BJ (cell line): ENCODE measurements at regions not wholly inside any gene's neighbourhood (a gene's known extent, or its start where the extent isn't known, plus 50 kb on each side); places are given as distances from the start of the nearest gene placed in this dataset.

Experiments used
- CTCF ChIA-PET: fragments of 350-600 bp; formaldehyde crosslinking; extraction: SDS; loops from one replicate; lab custom pipeline; 2021; ENCODE audit warnings: antibody characterized with exemption, inconsistent platforms; lab: Yijun Ruan, JAX
- POLR2A ChIA-PET: fragments of 300-600 bp; sonication (Branson Sonifier 250); formaldehyde crosslinking; extraction: SDS; loops from one replicate; lab custom pipeline; 2021; ENCODE audit warnings: antibody characterized with exemption; lab: Charles Lee
- DNase-seq: peaks from one replicate; pipeline ENCODE4 v3.0.0-alpha.2; 2011; ENCODE audit warnings: low read depth
- H3K27me3 ChIP-seq: 2 replicates; pipeline ENCODE4 v1.6.0; 2011; ENCODE audit warnings: low read length; ENCODE audit not compliant: control insufficient read depth, insufficient read depth
- H3K36me3 ChIP-seq: 2 replicates; pipeline ENCODE4 v1.5.1; 2011; ENCODE audit warnings: low read length; ENCODE audit not compliant: control insufficient read depth, insufficient read depth
- H3K4me3 ChIP-seq: 2 replicates; pipeline ENCODE4 v1.5.1; 2011; ENCODE audit warnings: low read depth, mild to moderate bottlenecking, control low read depth, low read length
- TF ChIP-seq, protein P1 (sequence below): IDR thresholded peaks from 2 replicates; pipeline ENCODE4 v1.5.1; 2011; ENCODE audit warnings: low read depth, mild to moderate bottlenecking, control low read depth, inconsistent platforms, low read length, moderate library complexity; ENCODE audit not compliant: insufficient read depth

DNA sequence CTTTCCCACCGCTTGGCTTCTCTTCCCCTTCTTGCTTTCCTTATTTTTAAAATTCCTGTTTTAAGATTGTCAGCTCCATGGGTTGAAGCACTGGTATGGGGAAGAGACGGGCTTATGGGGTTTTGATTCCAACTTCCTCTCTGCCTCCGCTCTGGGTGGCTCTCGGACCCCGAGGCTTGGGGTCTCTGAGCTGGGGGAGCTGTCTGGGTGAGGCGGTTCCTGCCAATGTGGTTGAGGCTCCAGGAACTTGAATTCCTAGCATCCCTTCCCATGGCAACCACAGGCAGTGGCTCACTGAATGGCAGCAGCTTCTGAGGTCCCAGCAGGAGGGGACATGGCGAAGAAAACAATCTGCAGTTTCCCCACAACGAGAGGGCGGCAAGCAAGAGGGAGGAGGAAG lies 83.1 kb upstream of the C1orf174 start:
- DNase-seq, result no peak
- no peak overlapping the region for H3K4me3 ChIP-seq
- no peaks in the 10 kb centered on the region for H3K36me3 ChIP-seq
- TF ChIP-seq, protein P1, sequence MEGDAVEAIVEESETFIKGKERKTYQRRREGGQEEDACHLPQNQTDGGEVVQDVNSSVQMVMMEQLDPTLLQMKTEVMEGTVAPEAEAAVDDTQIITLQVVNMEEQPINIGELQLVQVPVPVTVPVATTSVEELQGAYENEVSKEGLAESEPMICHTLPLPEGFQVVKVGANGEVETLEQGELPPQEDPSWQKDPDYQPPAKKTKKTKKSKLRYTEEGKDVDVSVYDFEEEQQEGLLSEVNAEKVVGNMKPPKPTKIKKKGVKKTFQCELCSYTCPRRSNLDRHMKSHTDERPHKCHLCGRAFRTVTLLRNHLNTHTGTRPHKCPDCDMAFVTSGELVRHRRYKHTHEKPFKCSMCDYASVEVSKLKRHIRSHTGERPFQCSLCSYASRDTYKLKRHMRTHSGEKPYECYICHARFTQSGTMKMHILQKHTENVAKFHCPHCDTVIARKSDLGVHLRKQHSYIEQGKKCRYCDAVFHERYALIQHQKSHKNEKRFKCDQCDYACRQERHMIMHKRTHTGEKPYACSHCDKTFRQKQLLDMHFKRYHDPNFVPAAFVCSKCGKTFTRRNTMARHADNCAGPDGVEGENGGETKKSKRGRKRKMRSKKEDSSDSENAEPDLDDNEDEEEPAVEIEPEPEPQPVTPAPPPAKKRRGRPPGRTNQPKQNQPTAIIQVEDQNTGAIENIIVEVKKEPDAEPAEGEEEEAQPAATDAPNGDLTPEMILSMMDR, result no peak
- no peaks in the 10 kb centered on the region for H3K27me3 ChIP-seq
- CTCF ChIA-PET, result no interaction called here
- POLR2A ChIA-PET, result no interaction called here

DNA sequence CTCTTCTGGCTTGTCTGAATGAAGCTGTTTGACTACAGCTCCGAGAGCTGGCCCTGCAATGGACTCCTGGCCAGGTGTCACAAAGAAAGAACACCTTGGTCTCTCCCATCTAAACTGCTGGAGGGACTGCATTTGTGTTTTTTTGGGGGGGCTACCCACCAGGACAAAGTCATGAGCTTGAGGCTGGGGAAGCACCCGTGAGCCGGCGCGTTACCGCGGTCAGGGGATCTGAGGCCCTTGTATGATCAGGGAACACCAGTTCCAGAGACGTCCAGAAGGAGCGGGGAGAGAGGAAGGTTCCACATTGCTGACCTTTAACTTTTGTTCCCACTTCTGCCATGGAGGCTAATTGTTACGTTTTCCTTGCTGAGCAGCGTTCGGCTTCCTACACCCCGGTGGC lies 84.5 kb upstream of the C1orf174 start:
- ChIA-PET POLR2A (no interaction called here), CTCF (no interaction called here)
- H3K4me3 ChIP-seq, result no peak overlapping the region
- H3K36me3 ChIP-seq, result no peaks in the 10 kb centered on the region
- TF ChIP-seq, protein P1, result no peak
- DNase-seq, result no peak
- H3K27me3 ChIP-seq, result no peaks in the 10 kb centered on the region

DNA sequence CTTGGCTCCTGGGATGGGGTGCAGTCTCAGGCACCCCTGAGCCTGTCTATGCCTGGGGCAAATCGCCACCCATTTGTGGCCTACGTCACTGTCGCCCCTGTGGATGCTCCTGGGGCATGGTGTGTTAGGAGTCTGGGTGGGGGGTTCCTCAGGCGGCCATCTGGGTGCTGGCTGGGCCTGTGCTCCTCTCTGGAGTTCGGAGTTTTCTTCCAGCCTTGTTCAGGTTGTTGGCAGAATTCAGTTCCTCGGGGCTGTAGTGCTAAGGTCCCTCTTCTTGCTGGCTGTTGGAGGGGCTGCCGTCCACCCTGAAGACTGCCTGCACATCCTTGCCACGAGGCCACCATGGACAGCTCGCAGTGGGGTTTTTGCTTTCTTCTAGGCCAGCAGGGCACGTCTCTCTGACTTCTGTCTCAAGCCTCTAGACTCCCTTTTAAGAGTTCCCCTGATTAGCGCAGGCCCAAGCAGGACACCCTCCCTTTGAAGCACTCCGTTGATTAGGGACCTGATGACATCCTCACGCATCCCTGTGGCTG lies 86.7 kb upstream of the C1orf174 start:
- no peaks in the 10 kb centered on the region for H3K27me3 ChIP-seq
- no peaks in the 10 kb centered on the region for H3K36me3 ChIP-seq
- no peak overlapping the region for H3K4me3 ChIP-seq
- ChIA-PET POLR2A (no interaction called here), CTCF (no interaction called here)
- TF ChIP-seq, protein P1, result no peak
- DNase-seq, result no peak

DNA sequence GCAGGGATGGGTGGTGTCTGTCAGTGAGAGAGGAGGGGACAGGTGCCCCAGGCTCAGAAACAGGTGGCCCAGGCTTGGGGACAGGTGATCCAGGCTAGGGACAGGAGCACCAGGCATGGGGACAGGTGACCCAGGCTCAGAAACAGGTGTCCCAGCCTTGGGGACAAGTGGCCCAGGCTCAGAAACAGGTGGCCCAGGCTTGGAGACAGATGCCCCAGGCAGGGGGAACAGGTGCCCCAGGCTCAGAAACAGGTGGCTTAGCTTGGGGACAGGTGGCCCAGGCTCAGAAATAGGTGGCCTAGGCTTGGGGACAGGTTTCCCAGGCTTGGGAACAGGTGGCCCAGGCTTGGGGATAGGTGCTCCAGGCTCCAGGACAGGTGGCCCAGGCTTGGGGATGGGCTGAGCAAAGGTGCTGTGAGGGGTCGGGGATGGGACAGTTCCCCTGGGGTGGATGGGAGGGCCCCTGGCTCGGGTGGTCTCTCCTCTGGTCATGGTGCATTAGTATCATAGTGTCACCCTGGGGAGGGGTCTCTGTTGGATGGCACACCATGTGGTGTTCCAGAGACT lies 87.7 kb upstream of the C1orf174 start:
- TF ChIP-seq, protein P1, result no peak
- POLR2A ChIA-PET, result no interaction called here
- DNase-seq, result no peak
- Histone ChIP-seq H3K27me3 (no peaks in the 10 kb centered on the region), H3K4me3 (no peak overlapping the region), H3K36me3 (no peaks in the 10 kb centered on the region)
- CTCF ChIA-PET, result no interaction called here

DNA sequence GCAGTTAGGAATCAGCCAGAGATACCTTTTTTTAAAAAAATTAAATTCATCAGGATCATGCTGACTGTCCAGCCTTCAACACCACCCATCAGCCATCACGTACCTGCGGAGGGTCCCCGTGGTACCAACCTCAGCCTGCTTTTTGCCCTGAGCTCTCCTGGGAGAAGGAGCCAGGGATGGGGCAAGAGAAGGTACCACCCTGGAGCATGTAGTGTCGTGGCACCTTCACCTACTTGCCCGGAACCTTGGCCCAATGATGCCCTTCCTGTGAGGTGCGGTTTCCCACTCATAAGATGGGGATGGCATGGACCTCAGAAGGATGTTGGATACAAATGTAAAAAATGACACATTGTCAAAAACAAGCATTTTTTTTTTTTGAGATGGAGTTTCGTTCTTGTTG lies 88.4 kb upstream of the C1orf174 start:
- ChIA-PET CTCF (no interaction called here), POLR2A (no interaction called here)
- H3K36me3 ChIP-seq, result no peaks in the 10 kb centered on the region
- H3K27me3 ChIP-seq, result no peaks in the 10 kb centered on the region
- no peak for DNase-seq
- TF ChIP-seq, protein P1, result no peak
- H3K4me3 ChIP-seq, result no peak overlapping the region
